RKO (cell line): ENCODE measurements at regions not wholly inside any gene's neighbourhood (a gene's known extent, or its start where the extent isn't known, plus 50 kb on each side); places are given as distances from the start of the nearest gene placed in this dataset.
A peak's percentile ranks its signal among the peaks of the same experiment; 100 is the strongest.

Experiments
- DNase-seq: peaks from one replicate; pipeline ENCODE4 v3.0.0-alpha.2; 2016; ENCODE audit warnings: low spot score

DNA sequence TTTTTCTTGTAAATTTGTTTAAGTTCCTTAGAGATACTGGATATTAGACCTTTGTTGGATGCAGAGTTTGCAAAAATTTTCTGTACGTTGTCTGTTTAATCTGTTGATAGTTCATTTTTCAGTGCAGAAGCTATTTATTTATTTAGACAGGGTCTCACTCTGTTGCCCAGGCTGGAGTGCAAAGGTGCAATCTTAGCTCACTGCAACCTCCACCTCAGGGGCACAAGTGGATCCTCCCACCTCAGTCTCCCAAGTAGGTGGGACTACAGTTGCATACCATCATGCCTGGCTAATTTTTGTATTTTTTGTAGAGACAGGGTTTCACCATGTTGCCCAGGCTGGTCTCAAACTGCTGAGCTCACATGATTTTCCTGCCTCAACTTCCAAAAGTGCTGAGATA, 568.2 kb upstream of the REG3G start:
- DNase-seq = no peak

DNA sequence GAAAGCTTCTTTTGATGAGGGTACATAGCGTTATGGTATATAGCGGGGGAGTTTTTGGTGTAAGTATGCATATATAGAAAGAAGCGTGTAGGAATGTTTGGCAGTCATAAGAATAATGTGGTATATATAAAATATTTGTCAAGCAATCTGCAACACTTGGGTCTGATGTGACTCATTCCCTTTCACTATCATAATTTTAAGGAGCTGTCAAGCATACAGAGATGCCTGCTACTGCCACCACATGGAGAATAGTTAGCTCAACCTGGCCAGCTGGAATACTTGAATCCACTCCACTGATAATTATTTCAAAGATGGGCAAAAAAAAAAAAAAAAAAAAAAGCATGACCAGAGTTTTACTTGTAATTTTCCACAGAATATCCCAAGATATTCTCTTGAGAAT, 559.8 kb upstream of the REG3G start:
- peak; percentile 46 for DNase-seq

DNA sequence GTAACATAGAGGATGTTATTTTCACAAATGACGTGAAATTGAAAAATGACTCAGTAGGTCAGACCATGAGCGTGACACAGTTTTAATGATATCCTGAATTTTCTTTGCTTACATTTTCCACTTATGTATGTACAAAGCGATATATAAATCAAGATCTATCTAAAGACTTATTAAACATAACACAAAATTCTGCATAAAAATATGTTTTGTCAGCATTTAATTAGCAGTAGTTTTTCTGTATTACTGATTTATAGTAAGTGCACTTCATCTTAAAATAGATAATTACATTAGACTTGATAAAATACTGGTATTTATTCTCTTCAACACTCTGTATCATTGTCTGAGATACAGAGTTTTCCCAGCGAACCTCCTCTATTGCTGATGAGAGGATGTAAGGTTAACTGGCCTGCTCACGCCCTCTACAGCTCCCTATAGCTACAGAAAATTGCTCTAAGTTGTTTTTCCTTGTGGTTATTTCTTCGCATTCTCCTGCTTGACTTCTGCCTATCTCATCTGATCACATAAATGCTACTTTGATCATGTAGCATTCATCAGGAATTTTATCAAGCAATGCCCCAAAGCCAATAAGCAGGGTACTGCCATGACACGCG, 548.8 kb upstream of the REG3G start:
- DNase-seq = no peak

DNA sequence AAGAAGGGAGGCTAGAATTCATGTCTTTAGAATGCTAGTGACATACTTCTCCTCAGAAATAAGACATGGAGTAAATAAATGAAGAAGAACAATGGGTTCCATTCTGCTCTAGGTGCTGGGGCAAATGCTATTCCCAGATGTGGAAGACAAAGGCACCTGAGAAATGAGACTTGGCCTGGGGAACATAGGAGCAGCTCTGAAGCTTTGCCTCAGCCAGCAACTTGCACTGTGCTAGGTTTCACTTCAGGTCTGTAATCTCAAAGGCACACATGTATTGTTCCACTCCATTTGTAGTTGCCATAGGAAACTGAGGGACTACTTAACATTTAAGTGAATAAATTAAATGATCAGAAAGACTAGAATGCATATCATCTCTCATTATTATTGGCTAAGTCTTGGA, 538.9 kb upstream of the REG3G start:
- no peak for DNase-seq

DNA sequence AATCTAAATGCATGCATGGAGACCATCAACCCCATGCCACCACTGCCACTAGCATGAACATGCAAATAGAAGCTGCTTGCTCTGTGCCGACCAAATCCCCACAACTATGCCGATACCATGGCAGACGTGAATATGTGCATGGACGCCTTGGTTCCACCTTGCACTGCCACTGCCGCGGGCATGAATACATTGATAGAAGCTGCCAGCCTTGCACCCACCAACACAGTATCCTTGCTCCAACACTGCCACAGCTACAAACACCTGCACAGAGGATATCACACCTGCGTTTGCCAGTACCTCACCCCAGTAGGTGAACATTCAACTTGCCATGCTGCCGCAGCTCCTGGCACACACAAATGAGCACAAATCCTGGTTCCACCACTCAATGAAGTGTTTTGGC, 527.4 kb upstream of the REG3G start:
- DNase-seq = no peak

DNA sequence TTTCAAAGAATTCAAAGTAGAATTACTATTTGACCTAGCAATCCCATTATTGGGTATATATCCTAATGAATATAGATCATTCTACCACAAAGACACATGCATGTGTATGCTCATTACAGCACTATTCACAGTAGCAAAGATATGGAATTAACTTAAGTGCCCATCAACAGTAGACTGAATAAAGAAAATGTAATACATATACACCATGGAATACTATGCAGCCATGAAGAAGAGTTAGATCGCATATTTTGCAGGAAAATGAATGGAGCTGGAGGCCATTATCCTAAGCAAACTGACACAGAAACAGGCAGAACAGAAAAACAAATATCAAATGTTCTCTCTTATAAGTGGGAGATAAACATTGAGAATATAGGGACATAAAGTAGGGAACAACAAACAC, 519.2 kb upstream of the REG3G start:
- DNase-seq = no peak

DNA sequence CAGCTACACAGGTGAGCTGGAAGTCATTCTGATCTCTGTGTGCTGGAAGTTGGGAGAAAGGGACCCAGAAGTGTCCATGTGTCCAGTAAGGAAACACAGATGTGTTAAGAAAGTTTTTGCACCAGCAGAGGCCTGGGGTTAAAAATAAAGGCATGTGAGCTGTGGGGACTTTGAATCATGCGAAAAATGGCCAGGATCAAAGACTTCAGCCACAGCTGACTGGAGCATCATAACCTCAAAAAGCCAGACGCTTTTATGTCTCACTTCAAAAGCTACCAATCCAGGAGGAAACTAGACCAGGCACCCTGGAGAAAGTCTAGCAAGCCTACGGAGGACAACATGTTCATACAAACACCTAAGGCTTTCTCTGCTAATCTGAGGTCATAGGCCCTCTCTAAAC, 503.6 kb upstream of the REG3G start:
- no peak for DNase-seq

DNA sequence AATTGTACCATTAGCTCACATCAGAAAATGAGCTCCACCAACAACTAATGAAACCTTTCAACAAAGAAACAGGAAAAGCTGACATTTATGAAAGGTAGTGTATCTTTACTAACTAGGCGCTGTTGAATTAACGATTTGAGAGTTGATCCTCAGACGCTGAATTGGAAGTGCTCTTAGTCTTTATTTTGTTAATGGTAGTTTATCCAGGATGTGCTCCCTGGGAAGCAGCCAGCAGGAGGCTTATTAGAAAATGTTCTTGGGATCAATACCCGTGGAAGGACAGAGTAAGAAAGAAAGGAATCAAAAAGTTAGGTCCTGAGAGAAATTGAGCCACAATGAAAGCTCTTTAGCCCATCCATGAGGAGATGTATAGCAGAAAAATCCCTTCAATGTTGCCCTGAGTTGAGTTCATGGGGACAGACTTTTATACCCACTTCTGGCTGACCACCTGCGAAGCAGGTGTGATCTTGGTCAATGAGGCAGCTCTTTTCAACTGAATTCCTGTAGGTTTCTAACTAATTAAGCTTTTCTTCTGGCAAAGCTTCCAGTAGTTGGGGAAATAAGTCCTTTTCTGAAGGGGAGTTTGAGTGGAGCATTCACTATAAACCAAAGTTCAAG, 492.6 kb upstream of the REG3G start:
- no peak for DNase-seq

DNA sequence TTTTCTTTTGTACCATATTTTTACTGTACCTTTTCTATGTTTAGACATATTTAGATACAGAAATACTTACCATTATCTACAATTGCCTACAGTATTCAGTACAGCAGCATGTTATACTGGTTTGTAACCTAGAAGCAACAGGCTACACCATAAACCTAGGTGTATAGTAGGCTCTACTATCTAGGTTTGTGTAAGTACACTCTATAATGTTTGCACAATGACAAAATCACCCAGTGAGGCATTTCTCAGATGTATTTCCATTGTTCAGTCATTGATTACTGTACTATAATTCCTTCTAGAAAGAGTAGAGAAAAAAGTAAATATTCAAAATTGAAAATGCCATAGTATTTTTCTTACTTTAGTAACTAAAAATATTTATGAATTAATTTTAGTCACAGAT, 490.1 kb upstream of the REG3G start:
- DNase-seq = no peak

DNA sequence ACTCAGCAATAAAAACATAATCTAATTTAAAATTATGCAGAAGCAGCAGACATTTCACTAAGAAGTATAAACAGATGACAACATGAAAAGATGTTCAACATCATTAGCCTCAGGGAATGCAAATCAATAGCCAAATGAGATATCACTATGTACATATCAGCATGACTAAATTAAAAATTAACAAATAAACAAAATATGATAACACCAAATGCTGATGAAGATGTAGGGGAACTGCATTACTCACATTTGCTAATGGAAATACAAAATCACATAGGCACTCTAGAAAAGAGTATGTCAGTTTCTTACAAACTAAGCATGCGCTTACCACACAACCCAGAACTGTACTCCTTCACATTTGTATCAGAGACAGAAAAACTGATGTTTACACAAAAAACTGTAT, 487.2 kb upstream of the REG3G start:
- DNase-seq = no peak

DNA sequence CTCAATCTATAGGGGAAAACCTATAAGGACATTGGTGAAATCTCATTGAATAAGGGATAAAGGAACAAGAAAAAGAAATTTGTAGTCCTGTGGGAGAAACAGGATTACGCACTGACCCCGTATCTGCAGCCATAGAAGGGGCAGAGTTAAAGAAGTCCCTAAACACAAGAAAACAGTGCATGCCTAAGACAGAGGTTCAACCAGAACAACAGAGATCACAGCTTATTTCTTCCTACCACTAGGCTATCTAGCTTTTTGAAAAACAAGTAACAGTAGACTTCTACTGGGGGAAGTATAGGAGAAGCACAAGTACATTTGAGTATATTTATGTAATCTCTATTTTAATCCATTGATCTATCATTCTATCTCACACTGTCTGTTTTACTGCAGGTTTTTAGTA, 485.2 kb upstream of the REG3G start:
- no peak for DNase-seq

DNA sequence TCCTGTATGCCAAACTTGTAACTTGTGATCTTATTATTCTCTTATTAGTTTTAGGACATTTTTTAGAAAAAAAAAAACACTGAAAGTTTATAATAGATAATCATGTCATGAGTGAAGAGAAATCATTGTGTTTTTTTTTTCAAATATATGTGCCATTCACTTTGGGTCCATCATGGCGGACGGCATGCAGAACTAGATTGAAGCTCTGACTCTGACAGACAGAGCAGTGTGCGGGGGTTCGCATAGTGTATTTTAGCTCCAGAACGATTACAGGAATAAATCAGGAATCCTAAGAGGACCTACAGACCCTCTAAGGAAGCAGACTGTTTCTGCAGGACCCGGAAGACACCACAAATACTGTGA, 484.4 kb upstream of the REG3G start:
- DNase-seq = no peak

DNA sequence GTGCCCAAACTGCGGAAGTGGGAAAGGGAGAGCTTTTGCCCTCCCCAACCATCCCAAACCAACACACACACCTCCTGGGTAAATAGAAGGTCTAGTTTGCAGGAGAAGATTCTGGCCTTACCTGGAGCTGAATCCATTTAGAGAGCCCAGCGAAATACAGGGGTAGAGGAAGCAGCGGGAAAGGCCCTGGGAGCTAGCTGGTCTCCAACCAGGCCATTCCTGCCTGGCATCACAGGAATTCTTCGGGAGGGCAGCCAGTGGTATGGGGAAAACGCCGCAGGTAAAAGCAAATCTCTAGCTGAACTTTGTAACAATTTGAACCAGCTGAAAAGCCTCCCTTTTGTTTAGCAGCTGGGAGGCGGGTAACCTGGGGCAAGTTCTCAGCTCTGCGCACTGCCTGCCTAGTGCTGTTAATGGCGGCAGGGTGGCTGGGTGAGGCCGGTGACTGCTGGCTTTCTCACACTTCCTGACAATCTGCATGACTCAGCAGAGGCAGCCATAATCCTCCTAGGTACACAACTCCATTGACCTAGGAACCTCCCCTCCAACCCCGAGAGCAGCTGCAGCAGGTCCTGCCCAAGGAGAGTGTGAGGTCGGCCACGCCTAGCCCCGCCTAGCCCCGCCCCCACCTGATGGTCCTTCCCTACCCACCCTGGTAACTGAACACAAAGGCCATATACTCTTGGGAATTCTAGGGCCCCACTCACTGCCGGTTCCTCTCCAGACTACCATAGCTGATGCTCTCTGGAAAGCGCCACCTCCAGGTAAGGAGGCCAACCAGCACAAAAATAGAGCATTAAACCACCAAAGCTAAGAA, 483.8 kb upstream of the REG3G start:
- peak; percentile 2 for DNase-seq

DNA sequence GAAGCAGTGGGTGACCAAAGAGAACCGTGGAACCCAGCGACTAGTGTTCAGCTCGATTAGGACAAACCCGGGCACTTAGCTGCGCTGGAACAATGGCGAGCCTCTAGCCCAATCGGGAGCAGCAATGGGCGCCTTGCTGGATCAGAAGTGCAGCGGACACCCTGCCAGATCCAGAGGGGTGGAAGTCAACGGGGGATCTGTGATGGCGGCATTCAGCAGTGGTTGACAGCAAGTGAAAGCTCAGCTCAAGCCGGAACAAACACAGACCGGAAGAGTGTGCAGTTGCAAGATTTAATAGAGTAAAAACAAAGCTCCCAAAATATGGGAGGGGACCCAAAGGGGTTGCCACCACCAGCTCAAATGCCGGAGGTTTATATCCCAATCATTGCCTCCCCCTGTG, 478.7 kb upstream of the REG3G start:
- DNase-seq = no peak

DNA sequence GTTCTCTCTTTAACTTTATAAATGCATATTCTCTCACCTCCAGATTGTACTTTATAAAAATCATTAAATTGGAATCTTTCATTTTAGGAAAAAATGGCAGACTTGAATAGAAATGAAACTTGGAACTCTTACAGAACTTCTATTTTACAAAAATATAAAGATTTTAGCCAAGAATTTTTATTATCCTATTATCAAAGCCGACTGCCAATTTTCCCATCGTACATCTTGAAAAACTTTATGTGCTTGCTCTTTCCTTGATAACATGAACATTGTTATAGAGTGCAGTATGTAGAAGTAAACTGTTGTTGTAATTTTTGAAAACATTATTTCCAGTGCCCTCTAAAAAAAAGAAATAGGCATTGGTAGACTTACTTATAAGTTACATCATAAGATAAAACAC, 475.7 kb upstream of the REG3G start:
- no peak for DNase-seq

DNA sequence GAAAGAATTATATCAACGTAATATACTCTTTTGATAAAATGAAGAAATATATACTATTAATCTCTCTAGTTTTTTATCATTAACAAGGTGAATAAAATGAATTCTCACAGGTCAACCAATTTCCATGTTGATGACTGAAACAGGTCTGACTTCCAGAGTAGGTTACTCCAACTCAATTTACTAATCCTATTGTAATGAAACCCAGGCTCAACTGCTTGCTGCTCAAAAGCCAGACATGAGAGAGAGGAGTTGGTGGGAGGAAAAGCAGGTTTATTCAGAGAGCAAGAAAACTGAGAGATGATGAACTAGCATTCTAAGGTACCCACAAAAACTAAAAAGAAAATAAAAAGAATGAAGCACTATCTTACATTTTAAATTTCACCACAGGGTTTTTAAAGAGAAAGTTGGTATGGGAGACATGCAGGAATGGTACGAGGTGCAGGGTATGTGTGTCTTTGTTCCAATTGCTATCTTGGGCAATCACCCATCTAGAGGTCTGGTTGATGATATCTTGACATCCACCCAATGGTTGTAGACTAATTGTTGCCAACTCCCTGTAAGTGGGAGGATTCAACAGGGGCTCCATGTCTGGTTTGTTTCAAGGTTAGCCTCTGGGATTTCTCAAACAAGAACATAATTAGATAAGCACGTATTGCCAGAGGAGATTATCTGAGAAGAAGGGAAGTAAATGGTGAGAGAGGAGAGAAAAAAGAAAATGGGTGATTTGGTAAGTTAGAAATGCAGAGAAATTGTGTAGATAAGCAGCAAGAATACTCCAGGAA, 471.4 kb upstream of the REG3G start:
- DNase-seq = no peak

DNA sequence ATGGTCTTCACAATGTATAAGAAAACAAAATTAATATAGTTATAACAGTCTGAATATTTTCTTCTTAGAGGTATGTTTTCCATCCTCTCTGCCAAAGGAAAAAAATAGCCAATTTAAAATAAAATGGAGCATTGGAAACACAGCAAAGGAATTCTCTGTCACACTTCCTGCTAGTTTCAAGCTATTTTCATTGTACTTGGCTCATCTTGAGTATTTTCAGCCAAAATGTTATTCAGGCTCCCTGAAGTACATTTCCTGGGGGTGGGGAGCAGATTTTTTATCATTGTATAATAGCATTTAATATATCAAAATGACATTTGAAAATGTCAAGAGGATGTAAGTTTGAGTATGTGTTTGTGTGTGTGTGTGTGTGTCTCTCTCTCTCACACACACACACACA, 463.6 kb upstream of the REG3G start:
- DNase-seq = no peak

DNA sequence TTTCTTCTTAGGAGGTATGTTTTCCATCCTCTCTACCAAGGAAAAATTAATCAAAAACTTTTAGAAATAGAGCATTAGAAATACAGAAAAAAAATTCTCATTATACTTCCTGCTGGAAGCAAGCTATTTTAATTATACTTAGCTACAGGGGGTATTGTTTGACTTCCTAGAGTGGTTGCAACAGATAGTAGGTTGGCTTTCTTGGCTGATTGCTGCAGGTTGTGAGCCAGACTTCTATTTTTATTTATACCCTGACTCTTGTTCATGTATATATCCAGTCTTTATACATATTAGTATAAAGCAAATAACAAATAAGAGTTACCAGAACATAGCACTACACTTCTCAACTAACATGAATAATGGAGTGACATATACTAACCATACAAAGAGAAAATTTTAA, 460.8 kb upstream of the REG3G start:
- DNase-seq = no peak

DNA sequence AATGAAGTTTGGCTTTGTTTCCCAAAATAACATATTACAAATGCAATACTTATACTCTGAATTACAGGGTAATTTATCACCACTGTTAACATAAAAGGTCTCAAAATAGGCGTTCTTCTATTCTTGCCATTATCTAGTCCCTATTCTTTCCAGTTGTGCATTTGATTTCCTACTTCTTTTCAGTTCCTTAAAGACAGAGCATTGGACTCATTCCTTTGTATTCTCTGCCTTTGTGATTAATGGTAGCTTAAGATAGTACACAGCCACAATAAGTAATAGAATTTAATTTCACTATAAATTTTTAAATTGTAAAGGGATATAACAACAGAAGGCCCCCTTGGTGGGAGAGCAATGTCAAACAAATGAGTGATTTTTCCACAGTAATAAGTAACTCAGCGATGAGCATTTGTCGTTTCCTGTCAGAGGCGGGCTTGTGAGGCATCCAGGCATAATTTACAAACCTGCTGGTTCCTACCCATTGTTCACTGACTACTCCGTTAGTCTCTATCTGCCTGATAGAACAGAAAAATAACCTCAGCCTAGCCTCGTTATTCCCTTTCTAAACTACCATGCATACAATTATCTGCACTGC, 456.6 kb upstream of the REG3G start:
- DNase-seq = no peak

DNA sequence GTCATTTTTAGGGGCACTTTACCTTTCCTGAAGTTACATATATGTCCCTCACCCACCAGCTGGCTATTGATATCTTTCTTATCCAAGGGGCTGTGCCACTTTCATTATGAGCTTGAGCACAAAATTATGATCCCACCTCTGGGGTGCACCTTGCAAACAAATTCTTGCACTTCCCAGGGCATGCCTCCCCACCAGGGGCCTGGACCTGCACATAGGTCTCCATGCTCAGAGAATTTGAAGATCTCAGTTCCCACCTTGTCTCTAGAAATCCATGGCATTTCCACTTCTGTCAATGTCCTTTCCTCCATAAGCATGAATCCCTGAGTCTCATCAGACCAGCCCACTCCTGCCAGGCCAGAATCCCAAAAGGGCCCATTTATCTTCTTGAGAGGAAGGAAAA, 449.1 kb upstream of the REG3G start:
- DNase-seq = no peak

DNA sequence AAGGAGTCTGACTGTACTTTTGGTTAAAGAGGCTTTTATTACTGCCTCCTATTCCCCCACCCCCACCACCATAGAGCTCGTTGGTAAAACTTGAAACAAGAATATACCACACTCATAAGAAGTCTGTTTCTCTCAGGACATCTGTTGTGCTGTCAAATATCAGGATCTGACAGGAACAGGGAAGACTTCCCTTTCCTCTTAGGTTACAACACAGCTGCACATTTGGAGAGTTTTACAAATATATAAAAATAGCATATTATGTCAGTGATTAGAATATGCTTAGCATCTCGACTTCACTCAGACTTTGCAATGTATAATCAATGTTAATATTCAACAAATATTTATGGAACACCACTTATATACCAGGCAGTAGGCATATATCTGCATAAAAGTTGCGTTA, 439.6 kb upstream of the REG3G start:
- no peak for DNase-seq

DNA sequence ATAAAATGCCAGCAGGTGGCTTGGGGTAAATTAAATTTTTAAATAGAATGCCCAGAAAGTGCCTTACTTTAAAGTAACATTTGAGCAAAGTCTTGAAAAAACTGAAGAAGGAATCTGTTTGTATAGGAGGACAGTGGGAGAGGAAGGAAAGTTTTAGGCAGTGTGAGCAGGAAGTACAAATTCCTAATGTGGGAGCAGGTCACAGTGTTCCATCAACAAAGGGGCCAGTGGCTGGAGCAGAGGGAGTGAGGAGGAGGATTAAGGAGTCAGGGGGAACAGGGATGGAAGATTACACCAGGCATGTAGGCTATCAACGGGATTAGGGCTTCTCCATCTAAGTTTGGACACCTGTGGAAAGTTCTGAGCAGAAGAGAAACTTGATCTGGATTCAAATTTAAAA, 439.2 kb upstream of the REG3G start:
- DNase-seq = no peak

DNA sequence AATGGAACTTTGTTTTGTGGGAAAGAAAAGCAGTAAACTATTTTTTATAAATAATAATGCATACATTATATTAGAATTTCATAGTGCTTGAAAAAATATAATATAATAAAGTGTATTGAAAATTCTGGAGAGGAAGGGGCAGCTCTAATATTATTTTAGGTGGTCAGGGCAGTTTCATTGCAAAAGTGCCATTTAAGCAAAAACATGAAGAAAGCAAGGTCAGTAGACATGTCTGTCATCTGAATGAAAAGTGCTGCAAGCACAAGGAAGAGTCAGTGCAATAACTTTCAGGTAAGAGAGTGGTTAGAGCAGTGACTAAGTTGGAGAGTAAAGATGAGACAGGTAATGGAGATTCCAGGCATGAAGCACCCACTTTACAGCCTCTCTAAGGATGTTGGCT, 435.6 kb upstream of the REG3G start:
- no peak for DNase-seq
